ENCODE measurements at regions not wholly inside any gene's neighbourhood (a gene's known extent, or its start where the extent isn't known, plus 50 kb on each side); places are given as distances from the start of the nearest gene placed in this dataset.
"Not testable (repeated sequence)": the region's sequence is repeated elsewhere in the genome, so short reads cannot be mapped to it uniquely, and the experiment has no call there.

DNA sequence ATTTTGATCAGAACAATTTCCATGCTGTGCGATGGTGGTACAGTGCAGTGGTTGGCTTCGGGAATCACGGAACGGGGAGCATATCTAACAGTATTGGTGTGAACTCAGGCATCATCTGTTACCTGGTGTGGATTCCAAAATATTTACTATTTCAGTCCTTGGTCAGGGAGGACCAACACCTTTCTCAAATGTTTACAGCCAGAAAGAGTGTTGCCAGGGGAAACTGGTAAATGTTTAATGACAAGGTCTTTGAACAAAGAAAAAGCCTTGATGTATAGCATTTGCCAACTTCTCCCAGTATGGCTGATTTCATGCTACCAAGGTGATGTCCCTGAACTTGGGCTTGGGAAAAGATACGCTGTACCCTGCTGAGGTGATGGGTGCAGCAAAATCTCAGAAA, 145.6 kb upstream of the POC5 start:
- Histone ChIP-seq H3K9me3 (ENCODE audit: control insufficient read depth, insufficient read depth, low read length) (0 out of 2 replicates have a peak, but pooled peaks cover 3% of the 10 kb centered on the region), H3K36me3 (ENCODE audit: control insufficient read depth, low read length) (no peaks in the 10 kb centered on the region), H4K20me1 (ENCODE audit: control insufficient read depth, insufficient read depth, low read depth, low read length) (no peaks in the 10 kb centered on the region), H3K4me1 (ENCODE audit: control insufficient read depth, low read length) (no peaks in the 10 kb centered on the region), H3F3A (ENCODE audit: control insufficient read depth, insufficient read depth) (no peaks in the 10 kb centered on the region), H3K4me2 (ENCODE audit: low read length) (no peak overlapping the region), H3K79me2 (ENCODE audit: control insufficient read depth, low read length) (no peaks in the 10 kb centered on the region), H3K27ac (ENCODE audit: low read depth, low read length) (no peak overlapping the region), H3K4me3 (ENCODE audit: low read length) (no peak overlapping the region), H3K27me3 (ENCODE audit: control insufficient read depth, low read length) (no peaks in the 10 kb centered on the region), H3K9me2 (replicated peaks; ENCODE audit: control insufficient read depth, low read length) (no peaks in the 10 kb centered on the region)
- TF ChIP-seq EZH2phosphoT487 (IDR thresholded peaks at IDR 0.05; ENCODE audit: borderline replicate concordance, low read length): no peak
- TF ChIP-seq, protein P1, sequence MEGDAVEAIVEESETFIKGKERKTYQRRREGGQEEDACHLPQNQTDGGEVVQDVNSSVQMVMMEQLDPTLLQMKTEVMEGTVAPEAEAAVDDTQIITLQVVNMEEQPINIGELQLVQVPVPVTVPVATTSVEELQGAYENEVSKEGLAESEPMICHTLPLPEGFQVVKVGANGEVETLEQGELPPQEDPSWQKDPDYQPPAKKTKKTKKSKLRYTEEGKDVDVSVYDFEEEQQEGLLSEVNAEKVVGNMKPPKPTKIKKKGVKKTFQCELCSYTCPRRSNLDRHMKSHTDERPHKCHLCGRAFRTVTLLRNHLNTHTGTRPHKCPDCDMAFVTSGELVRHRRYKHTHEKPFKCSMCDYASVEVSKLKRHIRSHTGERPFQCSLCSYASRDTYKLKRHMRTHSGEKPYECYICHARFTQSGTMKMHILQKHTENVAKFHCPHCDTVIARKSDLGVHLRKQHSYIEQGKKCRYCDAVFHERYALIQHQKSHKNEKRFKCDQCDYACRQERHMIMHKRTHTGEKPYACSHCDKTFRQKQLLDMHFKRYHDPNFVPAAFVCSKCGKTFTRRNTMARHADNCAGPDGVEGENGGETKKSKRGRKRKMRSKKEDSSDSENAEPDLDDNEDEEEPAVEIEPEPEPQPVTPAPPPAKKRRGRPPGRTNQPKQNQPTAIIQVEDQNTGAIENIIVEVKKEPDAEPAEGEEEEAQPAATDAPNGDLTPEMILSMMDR (IDR thresholded peaks at IDR 0.05; ENCODE audit: low read depth, low read length, poor library complexity, severe bottlenecking): no peak

DNA sequence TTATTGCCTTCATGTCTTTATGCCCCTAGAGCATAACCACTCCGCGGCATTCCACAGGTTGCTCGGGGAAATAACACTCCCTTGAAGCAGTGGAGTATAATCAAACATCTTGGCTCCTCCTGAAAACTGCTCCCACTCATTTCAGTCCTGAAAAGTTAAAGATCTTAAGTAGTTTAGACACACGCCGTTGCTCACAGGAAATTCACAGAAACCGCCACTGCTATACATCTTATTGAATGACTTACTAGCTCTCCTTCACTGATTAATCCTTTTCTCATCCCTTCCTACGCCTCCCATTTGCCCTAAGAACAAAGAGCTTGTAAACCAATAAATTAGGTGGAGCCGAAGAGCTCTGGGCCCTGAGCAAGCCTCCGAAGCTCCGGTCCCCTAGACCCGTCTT, 142.4 kb upstream of the POC5 start:
- H3K9me2 ChIP-seq (replicated peaks; ENCODE audit: control insufficient read depth, low read length); H3K27me3 ChIP-seq (ENCODE audit: control insufficient read depth, low read length); H3K36me3 ChIP-seq (ENCODE audit: control insufficient read depth, low read length); H3K27ac ChIP-seq (ENCODE audit: low read depth, low read length); H3K9me3 ChIP-seq (ENCODE audit: control insufficient read depth, insufficient read depth, low read length); H3K4me3 ChIP-seq (ENCODE audit: low read length); H3F3A ChIP-seq (ENCODE audit: control insufficient read depth, insufficient read depth); H4K20me1 ChIP-seq (ENCODE audit: control insufficient read depth, insufficient read depth, low read depth, low read length); H3K4me1 ChIP-seq (ENCODE audit: control insufficient read depth, low read length); H3K4me2 ChIP-seq (ENCODE audit: low read length); H3K79me2 ChIP-seq (ENCODE audit: control insufficient read depth, low read length): not testable (repeated sequence)

DNA sequence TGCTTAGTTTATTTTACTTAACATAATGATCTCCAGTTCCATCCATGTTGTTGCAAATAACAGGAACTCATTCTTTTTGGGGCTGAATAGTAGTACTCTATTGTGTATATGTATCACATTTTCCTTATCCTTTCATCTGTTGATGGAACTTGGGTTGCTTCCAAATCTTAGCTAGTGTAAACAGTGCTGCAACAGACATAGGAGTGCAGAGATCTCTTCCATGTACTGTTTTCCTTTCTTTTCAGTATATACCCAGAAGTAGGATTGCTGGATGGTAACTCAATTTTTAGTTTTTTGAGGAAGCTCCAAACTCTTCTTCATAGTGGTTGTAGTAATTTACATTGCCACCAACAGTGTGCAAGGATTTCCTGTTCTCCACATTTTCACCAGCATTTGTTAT, 138.8 kb upstream of the POC5 start:
- Histone ChIP-seq H3K27me3 (ENCODE audit: control insufficient read depth, low read length) (peaks cover 2% of the 10 kb centered on the region), H3K27ac (ENCODE audit: low read depth, low read length) (no peak overlapping the region), H3K4me3 (ENCODE audit: low read length) (no peak overlapping the region), H4K20me1 (ENCODE audit: control insufficient read depth, insufficient read depth, low read depth, low read length) (no peaks in the 10 kb centered on the region), H3K4me1 (ENCODE audit: control insufficient read depth, low read length) (no peaks in the 10 kb centered on the region), H3K4me2 (ENCODE audit: low read length) (no peak overlapping the region), H3K36me3 (ENCODE audit: control insufficient read depth, low read length) (no peaks in the 10 kb centered on the region), H3K9me2 (replicated peaks; ENCODE audit: control insufficient read depth, low read length) (no peaks in the 10 kb centered on the region), H3K9me3 (ENCODE audit: control insufficient read depth, insufficient read depth, low read length) (0 out of 2 replicates have a peak, but pooled peaks cover 3% of the 10 kb centered on the region), H3K79me2 (ENCODE audit: control insufficient read depth, low read length) (no peaks in the 10 kb centered on the region), H3F3A (ENCODE audit: control insufficient read depth, insufficient read depth) (no peaks in the 10 kb centered on the region)
- TF ChIP-seq, protein P1 (IDR thresholded peaks at IDR 0.05; ENCODE audit: low read depth, low read length, poor library complexity, severe bottlenecking): no peak
- TF ChIP-seq EZH2phosphoT487 (IDR thresholded peaks at IDR 0.05; ENCODE audit: borderline replicate concordance, low read length): no peak

DNA sequence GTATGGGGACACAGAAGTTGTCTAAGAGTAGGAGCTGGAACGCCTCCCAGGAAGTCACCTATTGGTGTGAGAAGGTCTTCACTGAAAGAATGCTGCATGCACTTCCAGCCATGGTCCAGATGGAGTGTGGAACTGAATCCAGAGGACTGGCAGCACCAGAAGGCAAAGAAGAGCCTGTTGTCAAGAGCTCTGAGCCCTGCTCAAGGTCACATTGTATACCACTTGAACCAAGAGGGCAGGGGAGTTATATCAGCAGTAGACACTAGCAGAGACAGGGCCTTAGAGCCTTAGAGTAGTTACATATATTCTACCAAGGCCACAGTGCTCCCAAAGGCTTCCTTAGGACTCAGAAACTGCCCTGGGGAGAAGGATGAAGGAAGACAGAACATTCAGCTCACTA, 130.8 kb upstream of the POC5 start:
- Histone ChIP-seq H3K79me2 (ENCODE audit: control insufficient read depth, low read length) (no peaks in the 10 kb centered on the region), H3K27ac (ENCODE audit: low read depth, low read length) (no peak overlapping the region), H3K4me3 (ENCODE audit: low read length) (peak overlapping the region; percentile 6), H3K4me2 (ENCODE audit: low read length) (peak overlapping the region; percentile 38), H3K4me1 (ENCODE audit: control insufficient read depth, low read length) (peaks cover 30% of the 10 kb centered on the region), H3F3A (ENCODE audit: control insufficient read depth, insufficient read depth) (no peaks in the 10 kb centered on the region), H3K9me3 (ENCODE audit: control insufficient read depth, insufficient read depth, low read length) (no peaks in the 10 kb centered on the region), H3K27me3 (ENCODE audit: control insufficient read depth, low read length) (peaks cover 14% of the 10 kb centered on the region), H4K20me1 (ENCODE audit: control insufficient read depth, insufficient read depth, low read depth, low read length) (no peaks in the 10 kb centered on the region), H3K36me3 (ENCODE audit: control insufficient read depth, low read length) (no peaks in the 10 kb centered on the region), H3K9me2 (replicated peaks; ENCODE audit: control insufficient read depth, low read length) (no peaks in the 10 kb centered on the region)
- TF ChIP-seq, protein P1 (IDR thresholded peaks at IDR 0.05; ENCODE audit: low read depth, low read length, poor library complexity, severe bottlenecking): no peak
- no peak for TF ChIP-seq EZH2phosphoT487 (IDR thresholded peaks at IDR 0.05; ENCODE audit: borderline replicate concordance, low read length)

All from DOHH2 (cell line).